ENCODE measurements at regions not wholly inside any gene's neighbourhood (a gene's known extent, or its start where the extent isn't known, plus 50 kb on each side); places are given as distances from the start of the nearest gene placed in this dataset.

- TF ChIP-seq POLR2AphosphoS5 (IDR thresholded peaks at IDR 0.05) (no peak), CTCF (IDR thresholded peaks at IDR 0.05) (no peak), POLR2A (IDR thresholded peaks at IDR 0.05) (no peak), EP300 (IDR thresholded peaks at IDR 0.05) (no peak)
These were observed 1553.0 kb upstream of the PIK3C3 start for GRCh38 chr18:40402052-40402451.

Data from sigmoid colon (tissue), 4 donors.